ENCODE measurements at regions not wholly inside any gene's neighbourhood (a gene's known extent, or its start where the extent isn't known, plus 50 kb on each side); places are given as distances from the start of the nearest gene placed in this dataset.

- H3K4me3 Mint-ChIP-seq: no peak overlapping the region
- H3K36me3 Mint-ChIP-seq: no peaks in the 10 kb centered on the region
- H3K27ac Mint-ChIP-seq: no peak overlapping the region
- H3K4me1 Mint-ChIP-seq: no peaks in the 10 kb centered on the region
- H3K27me3 Mint-ChIP-seq: peaks cover 24% of the 10 kb centered on the region
- no peaks in the 10 kb centered on the region for H3K9me3 Mint-ChIP-seq
- no peak for ATAC-seq
Observed at GRCh38 chr1:55588309-55588708, 373.1 kb upstream of the USP24 start.

- H3K9me3 Mint-ChIP-seq: no peaks in the 10 kb centered on the region
- no peak for ATAC-seq
- no peaks in the 10 kb centered on the region for H3K36me3 Mint-ChIP-seq
- H3K4me3 Mint-ChIP-seq: no peak overlapping the region
- no peak overlapping the region for H3K27ac Mint-ChIP-seq
- H3K4me1 Mint-ChIP-seq: no peaks in the 10 kb centered on the region
- peaks cover 24% of the 10 kb centered on the region for H3K27me3 Mint-ChIP-seq
Observed at GRCh38 chr1:55586771-55587170, 371.6 kb upstream of the USP24 start.

GRCh38 chr1:55585402-55585792, 370.2 kb upstream of the USP24 start:
- Mint-ChIP-seq H3K9me3 (no peaks in the 10 kb centered on the region), H3K27me3 (peaks cover 24% of the 10 kb centered on the region), H3K36me3 (no peaks in the 10 kb centered on the region), H3K27ac (no peak overlapping the region), H3K4me3 (no peak overlapping the region), H3K4me1 (no peaks in the 10 kb centered on the region)
- no peak for ATAC-seq

- no peak overlapping the region for H3K27ac Mint-ChIP-seq
- peaks cover 24% of the 10 kb centered on the region for H3K27me3 Mint-ChIP-seq
- ATAC-seq: no peak
- no peaks in the 10 kb centered on the region for H3K9me3 Mint-ChIP-seq
- H3K4me3 Mint-ChIP-seq: no peak overlapping the region
- no peaks in the 10 kb centered on the region for H3K4me1 Mint-ChIP-seq
- no peaks in the 10 kb centered on the region for H3K36me3 Mint-ChIP-seq
Observed at GRCh38 chr1:55584526-55585401, 369.6 kb upstream of the USP24 start.

- no peak for ATAC-seq
- H3K4me1 Mint-ChIP-seq: no peaks in the 10 kb centered on the region
- no peaks in the 10 kb centered on the region for H3K9me3 Mint-ChIP-seq
- no peaks in the 10 kb centered on the region for H3K36me3 Mint-ChIP-seq
- H3K27me3 Mint-ChIP-seq: peaks cover 14% of the 10 kb centered on the region
- H3K4me3 Mint-ChIP-seq: no peak overlapping the region
- H3K27ac Mint-ChIP-seq: no peak overlapping the region
Observed at GRCh38 chr1:55582084-55582483, 366.9 kb upstream of the USP24 start.

- Mint-ChIP-seq H3K27me3 (peaks cover 14% of the 10 kb centered on the region), H3K9me3 (no peaks in the 10 kb centered on the region), H3K4me1 (no peaks in the 10 kb centered on the region), H3K36me3 (no peaks in the 10 kb centered on the region), H3K4me3 (no peak overlapping the region), H3K27ac (no peak overlapping the region)
- no peak for ATAC-seq
Observed at GRCh38 chr1:55580845-55581332, 365.7 kb upstream of the USP24 start.

GRCh38 chr1:55579332-55580001, 364.3 kb upstream of the USP24 start:
- peaks cover 4% of the 10 kb centered on the region for H3K27me3 Mint-ChIP-seq
- ATAC-seq: no peak

GRCh38 chr1:55578646-55579045, 363.5 kb upstream of the USP24 start:
- no peak overlapping the region for H3K4me3 Mint-ChIP-seq
- H3K27ac Mint-ChIP-seq: no peak overlapping the region
- peak; percentile 7 for ATAC-seq
- H3K27me3 Mint-ChIP-seq: no peaks in the 10 kb centered on the region
- H3K9me3 Mint-ChIP-seq: no peaks in the 10 kb centered on the region
- no peaks in the 10 kb centered on the region for H3K36me3 Mint-ChIP-seq
- H3K4me1 Mint-ChIP-seq: no peaks in the 10 kb centered on the region

More at GRCh38 chr1:55579332-55580001, 364.3 kb upstream of the USP24 start:
- no peaks in the 10 kb centered on the region for H3K36me3 Mint-ChIP-seq
- H3K4me1 Mint-ChIP-seq: no peaks in the 10 kb centered on the region
- H3K27ac Mint-ChIP-seq: no peak overlapping the region
- no peak overlapping the region for H3K4me3 Mint-ChIP-seq
- no peaks in the 10 kb centered on the region for H3K9me3 Mint-ChIP-seq

GRCh38 chr1:55575571-55576279, 360.6 kb upstream of the USP24 start:
- Mint-ChIP-seq H3K27ac (no peak overlapping the region), H3K27me3 (no peaks in the 10 kb centered on the region), H3K36me3 (no peaks in the 10 kb centered on the region), H3K4me3 (no peak overlapping the region), H3K4me1 (no peaks in the 10 kb centered on the region), H3K9me3 (no peaks in the 10 kb centered on the region)
- ATAC-seq: no peak

- Mint-ChIP-seq H3K4me3 (no peak overlapping the region), H3K4me1 (no peaks in the 10 kb centered on the region), H3K27ac (no peak overlapping the region), H3K27me3 (no peaks in the 10 kb centered on the region), H3K36me3 (no peaks in the 10 kb centered on the region), H3K9me3 (no peaks in the 10 kb centered on the region)
- no peak for ATAC-seq
Observed at GRCh38 chr1:55574691-55575225, 359.6 kb upstream of the USP24 start.

GRCh38 chr1:55572878-55573734, 357.9 kb upstream of the USP24 start:
- Mint-ChIP-seq H3K4me1 (no peaks in the 10 kb centered on the region), H3K4me3 (no peak overlapping the region), H3K9me3 (peaks cover 4% of the 10 kb centered on the region), H3K36me3 (no peaks in the 10 kb centered on the region), H3K27ac (no peak overlapping the region), H3K27me3 (no peaks in the 10 kb centered on the region)
- ATAC-seq: no peak

GRCh38 chr1:55571767-55572166, 356.6 kb upstream of the USP24 start:
- H3K36me3 Mint-ChIP-seq: no peaks in the 10 kb centered on the region
- no peak overlapping the region for H3K27ac Mint-ChIP-seq
- H3K27me3 Mint-ChIP-seq: no peaks in the 10 kb centered on the region
- no peak for ATAC-seq
- peaks cover 4% of the 10 kb centered on the region for H3K9me3 Mint-ChIP-seq
- no peak overlapping the region for H3K4me3 Mint-ChIP-seq
- no peaks in the 10 kb centered on the region for H3K4me1 Mint-ChIP-seq

GRCh38 chr1:55569417-55569816, 354.3 kb upstream of the USP24 start:
- H3K4me1 Mint-ChIP-seq: no peaks in the 10 kb centered on the region
- peaks cover 4% of the 10 kb centered on the region for H3K9me3 Mint-ChIP-seq
- H3K36me3 Mint-ChIP-seq: no peaks in the 10 kb centered on the region
- no peak for ATAC-seq
- H3K27me3 Mint-ChIP-seq: no peaks in the 10 kb centered on the region
- H3K27ac Mint-ChIP-seq: no peak overlapping the region
- no peak overlapping the region for H3K4me3 Mint-ChIP-seq

GRCh38 chr1:55568732-55569131, 353.6 kb upstream of the USP24 start:
- no peaks in the 10 kb centered on the region for H3K4me1 Mint-ChIP-seq
- H3K4me3 Mint-ChIP-seq: no peak overlapping the region
- H3K27me3 Mint-ChIP-seq: no peaks in the 10 kb centered on the region
- H3K27ac Mint-ChIP-seq: no peak overlapping the region
- peaks cover 4% of the 10 kb centered on the region for H3K9me3 Mint-ChIP-seq
- no peak for ATAC-seq
- H3K36me3 Mint-ChIP-seq: no peaks in the 10 kb centered on the region
